ENCODE measurements at regions not wholly inside any gene's neighbourhood (a gene's known extent, or its start where the extent isn't known, plus 50 kb on each side); places are given as distances from the start of the nearest gene placed in this dataset.
"Not testable (repeated sequence)": the region's sequence is repeated elsewhere in the genome, so short reads cannot be mapped to it uniquely, and the experiment has no call there.

- no peak overlapping the region for H3K4me3 ChIP-seq
- H3K27me3 ChIP-seq, result no peaks in the 10 kb centered on the region
- ATAC-seq, result no peak
- intact Hi-C loops (cut with DNase I), result no loop called here
- no peak overlapping the region for H3K27ac ChIP-seq
- no peaks in the 10 kb centered on the region for H3K36me3 ChIP-seq
- H3K4me1 ChIP-seq, result no peaks in the 10 kb centered on the region
- TF ChIP-seq, protein P1, sequence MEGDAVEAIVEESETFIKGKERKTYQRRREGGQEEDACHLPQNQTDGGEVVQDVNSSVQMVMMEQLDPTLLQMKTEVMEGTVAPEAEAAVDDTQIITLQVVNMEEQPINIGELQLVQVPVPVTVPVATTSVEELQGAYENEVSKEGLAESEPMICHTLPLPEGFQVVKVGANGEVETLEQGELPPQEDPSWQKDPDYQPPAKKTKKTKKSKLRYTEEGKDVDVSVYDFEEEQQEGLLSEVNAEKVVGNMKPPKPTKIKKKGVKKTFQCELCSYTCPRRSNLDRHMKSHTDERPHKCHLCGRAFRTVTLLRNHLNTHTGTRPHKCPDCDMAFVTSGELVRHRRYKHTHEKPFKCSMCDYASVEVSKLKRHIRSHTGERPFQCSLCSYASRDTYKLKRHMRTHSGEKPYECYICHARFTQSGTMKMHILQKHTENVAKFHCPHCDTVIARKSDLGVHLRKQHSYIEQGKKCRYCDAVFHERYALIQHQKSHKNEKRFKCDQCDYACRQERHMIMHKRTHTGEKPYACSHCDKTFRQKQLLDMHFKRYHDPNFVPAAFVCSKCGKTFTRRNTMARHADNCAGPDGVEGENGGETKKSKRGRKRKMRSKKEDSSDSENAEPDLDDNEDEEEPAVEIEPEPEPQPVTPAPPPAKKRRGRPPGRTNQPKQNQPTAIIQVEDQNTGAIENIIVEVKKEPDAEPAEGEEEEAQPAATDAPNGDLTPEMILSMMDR (IDR thresholded peaks at IDR 0.05), result no peak
- DNase-seq, result no peak
- H3K9me3 ChIP-seq, result no peaks in the 10 kb centered on the region
These were observed 793.4 kb upstream of the FRG1 start for GRCh38 chr4:189147005-189147929.

DNA sequence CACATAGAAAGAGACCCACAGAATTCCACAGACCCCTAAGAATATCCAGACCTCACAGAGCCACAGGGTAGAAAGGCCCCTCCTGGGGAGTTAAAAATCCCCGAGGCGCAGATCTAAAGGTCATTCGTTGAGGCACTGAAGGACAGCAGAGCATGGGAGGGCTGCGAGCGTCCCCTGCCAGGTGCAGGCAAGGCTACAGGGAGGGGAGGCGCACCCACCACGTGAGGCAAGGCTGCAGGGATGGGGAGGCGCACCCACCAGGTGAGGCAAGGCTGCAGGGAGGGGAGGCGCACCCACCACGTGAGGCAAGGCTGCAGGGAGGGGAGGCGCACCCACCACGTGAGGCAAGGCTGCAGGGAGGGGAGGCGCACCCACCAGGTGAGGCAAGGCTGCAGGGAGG is 785.6 kb upstream of the FRG1 start:
- peak; percentile 62 for DNase-seq
- H3K9me3 ChIP-seq; H3K36me3 ChIP-seq; H3K27ac ChIP-seq; H3K4me1 ChIP-seq; H3K27me3 ChIP-seq; H3K4me3 ChIP-seq; ATAC-seq; intact Hi-C loops (cut with DNase I): not testable (repeated sequence)

DNA sequence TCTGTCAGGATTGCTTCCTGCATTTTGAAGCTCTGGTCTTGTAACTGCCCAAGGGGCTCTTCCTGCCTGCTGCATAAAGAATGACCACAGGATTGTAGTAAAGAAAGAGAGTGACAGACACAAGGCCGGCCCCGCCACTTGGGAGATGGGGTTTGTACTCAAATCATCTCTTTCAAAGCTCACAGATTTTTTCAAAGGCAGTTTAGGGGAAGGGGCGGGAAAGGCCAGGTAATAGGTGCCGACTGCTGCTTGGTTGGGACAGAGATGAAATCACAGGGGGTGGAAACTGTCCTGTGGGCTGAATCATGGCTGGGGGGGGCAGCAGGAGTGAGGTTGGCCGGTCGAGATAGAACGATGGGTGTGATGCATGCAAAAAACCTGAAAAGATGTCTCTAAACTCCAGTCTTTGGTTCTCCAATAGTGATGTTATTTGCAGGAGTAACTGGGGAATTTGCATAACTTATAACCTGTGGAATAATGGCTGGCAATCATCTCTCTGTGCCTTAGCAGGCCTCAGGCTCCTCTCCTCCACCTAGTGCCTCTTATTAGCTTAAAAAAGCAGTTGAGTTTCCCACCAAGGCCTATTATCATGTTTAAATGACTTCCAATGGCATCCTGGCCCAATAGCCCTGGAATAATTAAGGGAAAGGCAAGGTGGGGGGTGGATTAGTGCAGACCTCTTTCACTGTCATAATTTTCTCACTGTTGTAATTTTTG is 778.4 kb upstream of the FRG1 start:
- TF ChIP-seq, protein P1 (IDR thresholded peaks at IDR 0.05), result no peak
- H3K27ac ChIP-seq, result no peak overlapping the region
- no peaks in the 10 kb centered on the region for H3K4me1 ChIP-seq
- peaks cover 7% of the 10 kb centered on the region for H3K27me3 ChIP-seq
- DNase-seq (no peak), ATAC-seq (no peak)
- H3K4me3 ChIP-seq, result no peak overlapping the region
- no peaks in the 10 kb centered on the region for H3K36me3 ChIP-seq
- H3K9me3 ChIP-seq, result no peaks in the 10 kb centered on the region
- intact Hi-C loops (cut with DNase I), result no loop called here

DNA sequence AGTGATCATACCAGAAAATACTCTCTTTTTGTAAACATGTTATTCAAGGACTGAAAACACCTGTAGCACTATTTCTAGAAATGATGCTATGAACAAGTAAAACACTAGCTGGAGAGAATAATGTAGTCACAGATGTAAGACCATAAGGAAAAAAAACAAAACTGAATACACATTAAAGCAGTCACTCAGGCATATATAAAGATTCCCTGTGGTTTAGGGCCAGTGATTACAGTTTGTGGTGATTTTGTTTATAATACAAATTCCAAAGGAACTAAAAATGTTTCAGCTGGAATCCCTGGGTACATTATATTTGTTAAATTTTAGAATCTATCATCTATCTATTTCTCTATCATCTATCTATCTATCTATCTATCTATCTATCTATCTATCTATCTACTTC is 777.8 kb upstream of the FRG1 start:
- intact Hi-C loops (cut with DNase I), result no loop called here
- Histone ChIP-seq H3K4me3 (no peak overlapping the region), H3K27ac (no peak overlapping the region), H3K9me3 (no peaks in the 10 kb centered on the region), H3K36me3 (no peaks in the 10 kb centered on the region), H3K4me1 (no peaks in the 10 kb centered on the region), H3K27me3 (peaks cover 7% of the 10 kb centered on the region)
- ATAC-seq, result no peak
- no peak for DNase-seq
- TF ChIP-seq, protein P1 (IDR thresholded peaks at IDR 0.05), result no peak

GRCh38 chr4:189176002-189176401 is 764.7 kb upstream of the FRG1 start:
- no peak for DNase-seq
- intact Hi-C loops (cut with DNase I), result no loop called here
- Histone ChIP-seq H3K4me1 (no peaks in the 10 kb centered on the region), H3K36me3 (no peaks in the 10 kb centered on the region), H3K27me3 (no peaks in the 10 kb centered on the region), H3K4me3 (no peak overlapping the region), H3K27ac (no peak overlapping the region), H3K9me3 (no peaks in the 10 kb centered on the region)
- TF ChIP-seq, protein P1 (IDR thresholded peaks at IDR 0.05), result no peak
- no peak for ATAC-seq

- TF ChIP-seq, protein P1 (IDR thresholded peaks at IDR 0.05), result no peak
- no peaks in the 10 kb centered on the region for H3K9me3 ChIP-seq
- H3K36me3 ChIP-seq, result no peaks in the 10 kb centered on the region
- no peak overlapping the region for H3K4me3 ChIP-seq
- ATAC-seq, result no peak
- H3K4me1 ChIP-seq, result no peaks in the 10 kb centered on the region
- no peak for DNase-seq
- no peaks in the 10 kb centered on the region for H3K27me3 ChIP-seq
- H3K27ac ChIP-seq, result no peak overlapping the region
- intact Hi-C loops (cut with DNase I), result no loop called here
These were observed 763.5 kb upstream of the FRG1 start for GRCh38 chr4:189177130-189177529.
